ENCODE measurements at regions not wholly inside any gene's neighbourhood (a gene's known extent, or its start where the extent isn't known, plus 50 kb on each side); places are given as distances from the start of the nearest gene placed in this dataset.

GRCh38 chr2:226184940-226185615 lies 614.5 kb downstream of the IRS1 start:
- H3K36me3 ChIP-seq = no peaks in the 10 kb centered on the region
- peak; percentile 14 for DNase-seq
- H3K27me3 ChIP-seq (ENCODE audit: low read depth) = no peaks in the 10 kb centered on the region
- H3K27ac ChIP-seq (replicated peaks) = peak overlapping the region; percentile 54
- no peak overlapping the region for H3K4me3 ChIP-seq
- peaks cover 3% of the 10 kb centered on the region for H3K9me3 ChIP-seq (replicated peaks)
- intact Hi-C loops (cut with micrococcal nuclease) = no loop called here
- H3K4me1 ChIP-seq = no peaks in the 10 kb centered on the region
- TF ChIP-seq CTCF (IDR thresholded peaks at IDR 0.05; ENCODE audit: borderline replicate concordance) = no peak

GRCh38 chr2:226184540-226184939 lies 615.1 kb downstream of the IRS1 start:
- intact Hi-C loops (cut with micrococcal nuclease) = no loop called here
- Histone ChIP-seq H3K27ac (replicated peaks) (peak overlapping the region; percentile 54), H3K27me3 (ENCODE audit: low read depth) (no peaks in the 10 kb centered on the region), H3K4me3 (no peak overlapping the region), H3K4me1 (no peaks in the 10 kb centered on the region), H3K9me3 (replicated peaks) (peaks cover 8% of the 10 kb centered on the region), H3K36me3 (no peaks in the 10 kb centered on the region)
- no peak for TF ChIP-seq CTCF (IDR thresholded peaks at IDR 0.05; ENCODE audit: borderline replicate concordance)
- DNase-seq = no peak

GRCh38 chr2:226183550-226183949 lies 616.1 kb downstream of the IRS1 start:
- TF ChIP-seq CTCF (IDR thresholded peaks at IDR 0.05; ENCODE audit: borderline replicate concordance) = no peak
- Histone ChIP-seq H3K9me3 (replicated peaks) (peaks cover 18% of the 10 kb centered on the region), H3K4me3 (no peak overlapping the region), H3K27me3 (ENCODE audit: low read depth) (no peaks in the 10 kb centered on the region), H3K4me1 (no peaks in the 10 kb centered on the region), H3K27ac (replicated peaks) (no peak overlapping the region), H3K36me3 (no peaks in the 10 kb centered on the region)
- no peak for DNase-seq
- intact Hi-C loops (cut with micrococcal nuclease) = no loop called here

GRCh38 chr2:226183033-226183432 lies 616.6 kb downstream of the IRS1 start:
- no peak for DNase-seq
- H3K9me3 ChIP-seq (replicated peaks) = peaks cover 24% of the 10 kb centered on the region
- no peak overlapping the region for H3K4me3 ChIP-seq
- intact Hi-C loops (cut with micrococcal nuclease) = no loop called here
- no peak for TF ChIP-seq CTCF (IDR thresholded peaks at IDR 0.05; ENCODE audit: borderline replicate concordance)
- H3K36me3 ChIP-seq = no peaks in the 10 kb centered on the region
- no peaks in the 10 kb centered on the region for H3K4me1 ChIP-seq
- H3K27me3 ChIP-seq (ENCODE audit: low read depth) = no peaks in the 10 kb centered on the region
- no peak overlapping the region for H3K27ac ChIP-seq (replicated peaks)

GRCh38 chr2:226181909-226182308 lies 617.7 kb downstream of the IRS1 start:
- Histone ChIP-seq H3K9me3 (replicated peaks) (peaks cover 35% of the 10 kb centered on the region), H3K27me3 (ENCODE audit: low read depth) (no peaks in the 10 kb centered on the region), H3K27ac (replicated peaks) (no peak overlapping the region), H3K36me3 (no peaks in the 10 kb centered on the region), H3K4me1 (no peaks in the 10 kb centered on the region), H3K4me3 (no peak overlapping the region)
- no peak for TF ChIP-seq CTCF (IDR thresholded peaks at IDR 0.05; ENCODE audit: borderline replicate concordance)
- no peak for DNase-seq
- intact Hi-C loops (cut with micrococcal nuclease) = no loop called here

Data from left ventricle myocardium inferior (tissue), 1 donor.